ENCODE measurements at regions not wholly inside any gene's neighbourhood (a gene's known extent, or its start where the extent isn't known, plus 50 kb on each side); places are given as distances from the start of the nearest gene placed in this dataset.
"Not testable (repeated sequence)": the region's sequence is repeated elsewhere in the genome, so short reads cannot be mapped to it uniquely, and the experiment has no call there.

GRCh38 chr17:33983824-33984574, 271.1 kb upstream of the CCL2 start:
- no peak for DNase-seq

GRCh38 chr17:33986088-33986487, 269.0 kb upstream of the CCL2 start:
- no peak for DNase-seq

- no peak for DNase-seq
These were observed 268.5 kb upstream of the CCL2 start for GRCh38 chr17:33986566-33986965.

- DNase-seq = no peak
These were observed 267.9 kb upstream of the CCL2 start for GRCh38 chr17:33987162-33987561.

- no peak for DNase-seq
These were observed 265.5 kb upstream of the CCL2 start for GRCh38 chr17:33989361-33990148.

- DNase-seq = no peak
These were observed 264.0 kb upstream of the CCL2 start for GRCh38 chr17:33990943-33991706.

GRCh38 chr17:33992113-33992512, 263.0 kb upstream of the CCL2 start:
- no peak for DNase-seq

- DNase-seq = no peak
These were observed 254.4 kb upstream of the CCL2 start for GRCh38 chr17:34000639-34001038.

GRCh38 chr17:34001246-34001645, 253.8 kb upstream of the CCL2 start:
- no peak for DNase-seq

GRCh38 chr17:34006126-34006525, 249.0 kb upstream of the CCL2 start:
- DNase-seq = no peak

- no peak for DNase-seq
These were observed 247.0 kb upstream of the CCL2 start for GRCh38 chr17:34008125-34008524.

- no peak for DNase-seq
These were observed 245.2 kb upstream of the CCL2 start for GRCh38 chr17:34009912-34010311.

- no peak for DNase-seq
These were observed 244.6 kb upstream of the CCL2 start for GRCh38 chr17:34010534-34010933.

GRCh38 chr17:34011599-34011998, 243.5 kb upstream of the CCL2 start:
- no peak for DNase-seq

- no peak for DNase-seq
These were observed 242.2 kb upstream of the CCL2 start for GRCh38 chr17:34012709-34013375.

- DNase-seq = no peak
These were observed 239.8 kb upstream of the CCL2 start for GRCh38 chr17:34015253-34015652.

GRCh38 chr17:34024386-34024785, 230.7 kb upstream of the CCL2 start:
- DNase-seq = no peak

GRCh38 chr17:34024806-34025551, 230.1 kb upstream of the CCL2 start:
- DNase-seq = no peak

- not testable (repeated sequence) for DNase-seq
These were observed 224.5 kb upstream of the CCL2 start for GRCh38 chr17:34030601-34031000.

GRCh38 chr17:34032305-34032704, 222.8 kb upstream of the CCL2 start:
- not testable (repeated sequence) for DNase-seq

- DNase-seq = not testable (repeated sequence)
These were observed 216.3 kb upstream of the CCL2 start for GRCh38 chr17:34038786-34039185.

- not testable (repeated sequence) for DNase-seq
These were observed 215.9 kb upstream of the CCL2 start for GRCh38 chr17:34039213-34039612.

Measured in stimulated activated CD4-positive, alpha-beta T cell treated with anti-CD3 and anti-CD28 coated beads, Interleukin-2, amount 100 ng/mL, for 24 hours (primary cell).